ENCODE measurements at regions not wholly inside any gene's neighbourhood (a gene's known extent, or its start where the extent isn't known, plus 50 kb on each side); places are given as distances from the start of the nearest gene placed in this dataset.

DNA sequence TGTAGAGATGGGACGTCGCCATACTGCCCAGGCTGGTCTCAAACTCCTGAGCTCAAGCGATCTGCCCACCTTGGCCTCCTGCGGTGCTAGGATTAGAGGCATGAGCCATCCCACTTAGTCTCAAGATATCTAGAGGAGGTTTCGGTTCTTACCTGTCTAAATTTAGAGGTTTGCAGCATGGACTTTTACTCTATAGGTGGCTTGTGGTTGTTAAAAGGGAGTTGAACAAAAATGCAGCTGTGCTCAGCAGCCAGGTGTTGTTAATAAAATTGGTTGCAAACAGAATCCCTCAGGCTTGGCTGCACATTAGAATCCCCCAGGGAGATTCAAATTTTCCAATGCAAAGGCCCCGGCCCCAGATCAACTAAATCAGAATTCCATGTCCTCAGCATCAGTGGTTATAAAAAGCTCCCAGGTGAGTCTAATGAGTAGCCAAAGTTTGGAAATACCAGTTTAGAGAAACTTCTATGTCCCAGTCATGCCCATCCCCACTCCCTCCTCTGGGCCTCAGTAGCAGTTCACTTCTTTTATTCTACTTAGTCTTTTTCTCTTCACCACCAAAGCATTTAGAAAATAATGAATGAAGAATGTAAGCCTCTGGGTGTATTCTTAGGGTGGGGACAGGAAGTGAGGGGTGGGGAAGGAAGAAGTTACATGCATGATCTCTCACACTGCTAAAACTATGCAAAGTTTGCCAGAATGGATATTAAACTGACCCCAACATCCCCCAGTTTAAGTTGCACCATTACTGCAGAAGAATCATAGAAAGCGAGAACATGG lies 471.0 kb downstream of the COG6 start:
- TF ChIP-seq, protein P1, sequence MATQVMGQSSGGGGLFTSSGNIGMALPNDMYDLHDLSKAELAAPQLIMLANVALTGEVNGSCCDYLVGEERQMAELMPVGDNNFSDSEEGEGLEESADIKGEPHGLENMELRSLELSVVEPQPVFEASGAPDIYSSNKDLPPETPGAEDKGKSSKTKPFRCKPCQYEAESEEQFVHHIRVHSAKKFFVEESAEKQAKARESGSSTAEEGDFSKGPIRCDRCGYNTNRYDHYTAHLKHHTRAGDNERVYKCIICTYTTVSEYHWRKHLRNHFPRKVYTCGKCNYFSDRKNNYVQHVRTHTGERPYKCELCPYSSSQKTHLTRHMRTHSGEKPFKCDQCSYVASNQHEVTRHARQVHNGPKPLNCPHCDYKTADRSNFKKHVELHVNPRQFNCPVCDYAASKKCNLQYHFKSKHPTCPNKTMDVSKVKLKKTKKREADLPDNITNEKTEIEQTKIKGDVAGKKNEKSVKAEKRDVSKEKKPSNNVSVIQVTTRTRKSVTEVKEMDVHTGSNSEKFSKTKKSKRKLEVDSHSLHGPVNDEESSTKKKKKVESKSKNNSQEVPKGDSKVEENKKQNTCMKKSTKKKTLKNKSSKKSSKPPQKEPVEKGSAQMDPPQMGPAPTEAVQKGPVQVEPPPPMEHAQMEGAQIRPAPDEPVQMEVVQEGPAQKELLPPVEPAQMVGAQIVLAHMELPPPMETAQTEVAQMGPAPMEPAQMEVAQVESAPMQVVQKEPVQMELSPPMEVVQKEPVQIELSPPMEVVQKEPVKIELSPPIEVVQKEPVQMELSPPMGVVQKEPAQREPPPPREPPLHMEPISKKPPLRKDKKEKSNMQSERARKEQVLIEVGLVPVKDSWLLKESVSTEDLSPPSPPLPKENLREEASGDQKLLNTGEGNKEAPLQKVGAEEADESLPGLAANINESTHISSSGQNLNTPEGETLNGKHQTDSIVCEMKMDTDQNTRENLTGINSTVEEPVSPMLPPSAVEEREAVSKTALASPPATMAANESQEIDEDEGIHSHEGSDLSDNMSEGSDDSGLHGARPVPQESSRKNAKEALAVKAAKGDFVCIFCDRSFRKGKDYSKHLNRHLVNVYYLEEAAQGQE (IDR thresholded peaks at IDR 0.05; ENCODE audit: insufficient read depth in 1 of 2, low read depth in 2 of 2, low read length in 2 of 2): no peak
- no peak for TF ChIP-seq SIN3A (IDR thresholded peaks at IDR 0.05; ENCODE audit: borderline replicate concordance, insufficient read depth, low read length)
- no peak for TF ChIP-seq TAF1 (IDR thresholded peaks at IDR 0.05; ENCODE audit: borderline replicate concordance, insufficient read depth, low read length)
- no peak for TF ChIP-seq FOXP2 (optimal IDR thresholded peaks at IDR 0.05; ENCODE audit: borderline replicate concordance, extremely low read depth, extremely low read length, insufficient read depth)
- TF ChIP-seq POLR2AphosphoS5 (IDR thresholded peaks at IDR 0.05; ENCODE audit: low read depth, low read length): no peak

DNA sequence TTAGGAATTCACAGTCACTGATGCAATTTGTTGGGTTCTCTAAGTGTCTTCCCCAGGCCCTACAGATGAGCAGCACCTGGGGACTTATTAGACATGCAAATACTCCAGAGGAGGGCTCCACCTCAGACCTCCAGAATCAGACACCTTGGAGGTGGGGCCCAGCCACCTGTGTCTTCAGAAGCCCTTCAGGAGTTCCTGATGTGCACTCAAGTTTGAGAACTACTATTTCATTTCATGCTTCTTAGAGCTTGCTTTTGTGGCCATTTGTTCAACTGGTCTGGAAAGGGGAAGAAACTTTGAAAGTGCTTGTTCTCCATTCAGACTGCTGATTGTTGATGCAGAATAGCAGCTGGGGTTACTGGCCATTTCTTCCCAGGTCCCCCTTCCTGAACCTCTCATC lies 472.0 kb downstream of the COG6 start:
- TF ChIP-seq, protein P1 (IDR thresholded peaks at IDR 0.05; ENCODE audit: insufficient read depth in 1 of 2, low read depth in 2 of 2, low read length in 2 of 2): no peak
- TF ChIP-seq TAF1 (IDR thresholded peaks at IDR 0.05; ENCODE audit: borderline replicate concordance, insufficient read depth, low read length) (no peak), FOXP2 (optimal IDR thresholded peaks at IDR 0.05; ENCODE audit: borderline replicate concordance, extremely low read depth, extremely low read length, insufficient read depth) (no peak), SIN3A (IDR thresholded peaks at IDR 0.05; ENCODE audit: borderline replicate concordance, insufficient read depth, low read length) (no peak), POLR2AphosphoS5 (IDR thresholded peaks at IDR 0.05; ENCODE audit: low read depth, low read length) (no peak)

DNA sequence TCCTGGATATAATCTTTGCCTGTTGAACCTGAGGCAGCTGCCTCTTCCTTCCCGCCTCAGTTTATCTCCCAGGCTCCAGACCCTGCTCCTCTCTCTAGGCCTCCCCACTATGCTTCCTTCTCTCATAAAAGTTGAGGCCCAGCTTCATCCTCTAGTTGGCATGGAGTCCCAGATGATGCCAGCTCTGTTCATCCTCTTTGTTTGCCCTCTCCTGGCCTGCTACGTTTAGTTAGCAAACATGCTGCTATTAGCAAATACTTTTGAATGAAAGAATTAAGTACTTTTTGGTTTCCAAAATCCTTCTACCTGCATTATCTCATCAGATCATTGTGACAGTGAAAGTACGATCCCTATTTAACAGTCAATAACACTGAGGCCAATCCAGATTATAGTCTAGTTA lies 472.5 kb downstream of the COG6 start:
- TF ChIP-seq POLR2AphosphoS5 (IDR thresholded peaks at IDR 0.05; ENCODE audit: low read depth, low read length) (no peak), FOXP2 (optimal IDR thresholded peaks at IDR 0.05; ENCODE audit: borderline replicate concordance, extremely low read depth, extremely low read length, insufficient read depth) (no peak), TAF1 (IDR thresholded peaks at IDR 0.05; ENCODE audit: borderline replicate concordance, insufficient read depth, low read length) (no peak), SIN3A (IDR thresholded peaks at IDR 0.05; ENCODE audit: borderline replicate concordance, insufficient read depth, low read length) (no peak)
- TF ChIP-seq, protein P1 (IDR thresholded peaks at IDR 0.05; ENCODE audit: insufficient read depth in 1 of 2, low read depth in 2 of 2, low read length in 2 of 2): no peak

DNA sequence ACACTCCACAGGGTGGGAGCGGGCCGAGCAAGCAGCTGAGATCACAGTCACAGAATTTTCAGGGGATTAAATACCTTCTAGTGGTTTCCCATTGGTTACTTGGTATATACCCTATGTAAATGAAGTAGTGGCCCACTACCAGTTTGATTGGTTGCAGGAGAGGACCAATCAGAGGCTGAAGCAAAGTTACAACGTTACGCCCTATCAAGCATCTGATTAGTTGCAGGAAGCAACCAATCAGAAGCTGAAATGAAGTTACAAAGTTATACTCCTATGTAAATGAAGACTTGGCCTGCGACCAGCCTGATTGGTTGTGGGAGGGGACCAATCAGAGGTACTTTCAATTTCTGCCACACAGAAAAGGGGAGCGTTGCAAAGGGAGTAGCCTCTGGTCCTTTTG lies 474.0 kb downstream of the COG6 start:
- TF ChIP-seq SIN3A (IDR thresholded peaks at IDR 0.05; ENCODE audit: borderline replicate concordance, insufficient read depth, low read length): no peak
- TF ChIP-seq POLR2AphosphoS5 (IDR thresholded peaks at IDR 0.05; ENCODE audit: low read depth, low read length): no peak
- TF ChIP-seq TAF1 (IDR thresholded peaks at IDR 0.05; ENCODE audit: borderline replicate concordance, insufficient read depth, low read length): no peak
- TF ChIP-seq, protein P1 (IDR thresholded peaks at IDR 0.05; ENCODE audit: insufficient read depth in 1 of 2, low read depth in 2 of 2, low read length in 2 of 2): no peak
- no peak for TF ChIP-seq FOXP2 (optimal IDR thresholded peaks at IDR 0.05; ENCODE audit: borderline replicate concordance, extremely low read depth, extremely low read length, insufficient read depth)

All from PFSK-1 (cell line).